HEK293 (cell line): ENCODE measurements at regions not wholly inside any gene's neighbourhood (a gene's known extent, or its start where the extent isn't known, plus 50 kb on each side); places are given as distances from the start of the nearest gene placed in this dataset.

Source experiments
- CTCF ChIA-PET: fragments of 350-600 bp; formaldehyde crosslinking; extraction: SDS; loops from one replicate; lab custom pipeline; 2021; ENCODE audit warnings: antibody characterized with exemption; lab: Yijun Ruan, JAX
- POLR2A ChIA-PET: fragments of 300-600 bp; formaldehyde crosslinking; extraction: SDS; loops from one replicate; lab custom pipeline; 2020; ENCODE audit warnings: antibody characterized with exemption, inconsistent platforms; lab: Yijun Ruan, JAX
- H3K27ac ChIP-seq: fragments of 200-500 bp; sonication (Bioruptor generic); 2 replicates; pipeline ENCODE4 v1.5.1; 2014; ENCODE audit warnings: low read depth, low read length, control low read depth, inconsistent platforms; ENCODE audit errors: extremely low read depth
- H3K36me3 ChIP-seq, 2 experiments: fragments of 200-500 bp in 1 of 2; sonication (Bioruptor generic) in 1 of 2; 1 replicate in 1 of 2; 2 replicates in 1 of 2; pipeline ENCODE4 v1.5.1; 2014 to 2017; ENCODE audit warnings: inconsistent platforms in 2 of 2, low read length in 2 of 2; ENCODE audit not compliant: control insufficient read depth in 2 of 2, insufficient read depth in 1 of 2
- H3K4me1 ChIP-seq: fragments of 200-500 bp; sonication (Bioruptor generic); 2 replicates; pipeline ENCODE4 v1.5.1; 2014; ENCODE audit warnings: mild to moderate bottlenecking, low read length, inconsistent platforms; ENCODE audit not compliant: control insufficient read depth, insufficient read depth
- H3K4me3 ChIP-seq: 2 replicates; pipeline ENCODE4 v1.5.1; 2011; ENCODE audit warnings: low read depth, mild to moderate bottlenecking, control low read depth, low read length, moderate library complexity
- H3K9me3 ChIP-seq: fragments of 200-500 bp; sonication (Bioruptor generic); 2 replicates; pipeline ENCODE4 v1.5.1; 2014; ENCODE audit warnings: low read depth, low read length, inconsistent platforms; ENCODE audit not compliant: control insufficient read depth, insufficient read depth
- GLI4 ChIP-seq: fragments of 450-650 bp; formaldehyde crosslinking; IDR thresholded peaks from 2 replicates; pipeline ENCODE4 v1.5.1; 2016; ENCODE audit warnings: missing biosample characterization, missing genetic modification characterization
- IKZF3 ChIP-seq: fragments of 450-650 bp; IDR thresholded peaks from 2 replicates; pipeline ENCODE4 v1.5.0; 2018; ENCODE audit warnings: missing biosample characterization, mild to moderate bottlenecking, missing genetic modification characterization, moderate library complexity
- KLF9 ChIP-seq: fragments of 450-650 bp; formaldehyde crosslinking; IDR thresholded peaks from 2 replicates; pipeline ENCODE4 v1.5.1; 2016; ENCODE audit warnings: missing biosample characterization, missing genetic modification characterization, low read depth
- MYNN ChIP-seq: fragments of 450-650 bp; formaldehyde crosslinking; IDR thresholded peaks from 2 replicates; pipeline ENCODE4 v1.5.1; 2016; ENCODE audit warnings: missing biosample characterization, missing genetic modification characterization, borderline replicate concordance
- SP2 ChIP-seq: fragments of 450-650 bp; formaldehyde crosslinking; IDR thresholded peaks from 2 replicates; pipeline ENCODE4 v1.5.1; 2016; ENCODE audit warnings: missing biosample characterization, missing genetic modification characterization
- YY1 ChIP-seq: fragments of 450-650 bp; formaldehyde crosslinking; IDR thresholded peaks from 2 replicates; pipeline ENCODE4 v1.5.1; 2018; ENCODE audit warnings: missing biosample characterization, missing genetic modification characterization
- ZBTB8A ChIP-seq: fragments of 450-650 bp; formaldehyde crosslinking; IDR thresholded peaks from 2 replicates; pipeline ENCODE4 v1.5.1; 2016; ENCODE audit warnings: missing biosample characterization, missing genetic modification characterization
- ZNF133 ChIP-seq: fragments of 450-650 bp; formaldehyde crosslinking; IDR thresholded peaks from 2 replicates; pipeline ENCODE4 v1.5.1; 2016; ENCODE audit warnings: missing biosample characterization, missing genetic modification characterization
- ZNF211 ChIP-seq: fragments of 450-650 bp; formaldehyde crosslinking; IDR thresholded peaks from 2 replicates; pipeline ENCODE4 v1.5.1; 2016; ENCODE audit warnings: low read depth, missing biosample characterization, missing genetic modification characterization
- ZNF221 ChIP-seq: fragments of 450-650 bp; formaldehyde crosslinking; IDR thresholded peaks from 2 replicates; pipeline ENCODE4 v1.5.1; 2017; ENCODE audit warnings: missing biosample characterization, missing genetic modification characterization, borderline replicate concordance
- ZNF24 ChIP-seq: fragments of 450-650 bp; formaldehyde crosslinking; IDR thresholded peaks from 2 replicates; pipeline ENCODE4 v1.5.1; 2016; ENCODE audit warnings: missing biosample characterization, missing genetic modification characterization
- ZNF248 ChIP-seq: fragments of 450-650 bp; formaldehyde crosslinking; IDR thresholded peaks from 2 replicates; pipeline ENCODE4 v1.5.1; 2017; ENCODE audit warnings: missing biosample characterization, missing genetic modification characterization
- ZNF473 ChIP-seq: fragments of 450-650 bp; formaldehyde crosslinking; IDR thresholded peaks from 2 replicates; pipeline ENCODE4 v1.5.1; 2017; ENCODE audit warnings: missing biosample characterization, missing genetic modification characterization
- ZNF48 ChIP-seq: fragments of 450-650 bp; formaldehyde crosslinking; IDR thresholded peaks from 2 replicates; pipeline ENCODE4 v1.5.1; 2016; ENCODE audit warnings: missing biosample characterization, missing genetic modification characterization
- ZNF501 ChIP-seq: fragments of 450-650 bp; formaldehyde crosslinking; IDR thresholded peaks from 2 replicates; pipeline ENCODE4 v1.5.1; 2016; ENCODE audit warnings: missing biosample characterization, missing genetic modification characterization
- ZNF549 ChIP-seq: fragments of 450-650 bp; IDR thresholded peaks from 2 replicates; pipeline ENCODE4 v1.5.1; 2018; ENCODE audit warnings: missing biosample characterization, missing genetic modification characterization, mild to moderate bottlenecking, inconsistent platforms, moderate library complexity
- ZNF558 ChIP-seq: fragments of 450-650 bp; formaldehyde crosslinking; IDR thresholded peaks from 2 replicates; pipeline ENCODE4 v1.5.1; 2016; ENCODE audit warnings: missing biosample characterization, missing genetic modification characterization
- ZNF571 ChIP-seq: fragments of 450-650 bp; formaldehyde crosslinking; IDR thresholded peaks from 2 replicates; pipeline ENCODE4 v1.5.0; 2017; ENCODE audit warnings: missing biosample characterization, missing genetic modification characterization
- ZNF600 ChIP-seq: fragments of 450-650 bp; formaldehyde crosslinking; IDR thresholded peaks from 2 replicates; pipeline ENCODE4 v1.5.1; 2016; ENCODE audit warnings: missing biosample characterization, missing genetic modification characterization
- ZNF707 ChIP-seq: fragments of 450-650 bp; formaldehyde crosslinking; IDR thresholded peaks from 2 replicates; pipeline ENCODE4 v1.5.1; 2016; ENCODE audit warnings: missing biosample characterization, missing genetic modification characterization
- TF ChIP-seq, protein P1 (sequence below): fragments of 450-650 bp; formaldehyde crosslinking; IDR thresholded peaks from 2 replicates; pipeline ENCODE4 v1.5.1; 2016; ENCODE audit warnings: missing biosample characterization, missing genetic modification characterization
- TF ChIP-seq, protein P2 (sequence below): fragments of 450-650 bp; formaldehyde crosslinking; optimal IDR thresholded peaks from 2 replicates; pipeline ENCODE3; 2016; ENCODE audit warnings: missing biosample characterization, mild to moderate bottlenecking, missing genetic modification characterization
- TF ChIP-seq, protein P3 (sequence below): fragments of 450-650 bp; formaldehyde crosslinking; IDR thresholded peaks from 2 replicates; pipeline ENCODE4 v1.5.1; 2017; ENCODE audit warnings: missing biosample characterization, missing genetic modification characterization

DNA sequence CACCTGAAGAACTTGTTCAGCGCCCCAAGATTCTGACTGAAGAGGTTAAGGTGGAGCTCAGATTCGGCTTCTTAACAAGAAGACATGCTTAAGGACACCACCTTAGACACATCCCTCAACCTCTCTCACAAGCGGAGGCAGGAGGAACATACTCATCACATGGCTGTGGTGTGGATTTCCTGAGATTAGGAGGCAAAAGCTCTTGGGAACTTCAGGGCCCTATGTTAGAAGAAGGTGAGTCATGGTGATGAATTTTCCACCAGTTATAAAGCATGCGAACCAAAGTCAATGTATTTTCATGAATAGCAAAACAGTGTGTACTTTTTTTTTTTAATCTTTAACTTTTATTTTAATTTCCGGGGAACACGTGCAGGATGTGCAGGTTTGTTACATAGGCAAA is 212.2 kb upstream of the SUCLG2 start:
- TF ChIP-seq ZNF707 (tag by site-specific recombination) = no peak
- TF ChIP-seq, protein P1, sequence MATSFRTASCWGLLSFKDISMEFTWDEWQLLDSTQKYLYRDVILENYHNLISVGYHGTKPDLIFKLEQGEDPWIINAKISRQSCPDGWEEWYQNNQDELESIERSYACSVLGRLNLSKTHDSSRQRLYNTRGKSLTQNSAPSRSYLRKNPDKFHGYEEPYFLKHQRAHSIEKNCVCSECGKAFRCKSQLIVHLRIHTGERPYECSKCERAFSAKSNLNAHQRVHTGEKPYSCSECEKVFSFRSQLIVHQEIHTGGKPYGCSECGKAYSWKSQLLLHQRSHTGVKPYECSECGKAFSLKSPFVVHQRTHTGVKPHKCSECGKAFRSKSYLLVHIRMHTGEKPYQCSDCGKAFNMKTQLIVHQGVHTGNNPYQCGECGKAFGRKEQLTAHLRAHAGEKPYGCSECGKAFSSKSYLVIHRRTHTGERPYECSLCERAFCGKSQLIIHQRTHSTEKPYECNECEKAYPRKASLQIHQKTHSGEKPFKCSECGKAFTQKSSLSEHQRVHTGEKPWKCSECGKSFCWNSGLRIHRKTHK = no peak
- no peak for TF ChIP-seq YY1 (tag by site-specific recombination)
- TF ChIP-seq ZNF473 (tag by site-specific recombination) = no peak
- TF ChIP-seq ZNF221 (tag by site-specific recombination) = no peak
- TF ChIP-seq IKZF3 (tag by site-specific recombination) = no peak
- TF ChIP-seq, protein P2, sequence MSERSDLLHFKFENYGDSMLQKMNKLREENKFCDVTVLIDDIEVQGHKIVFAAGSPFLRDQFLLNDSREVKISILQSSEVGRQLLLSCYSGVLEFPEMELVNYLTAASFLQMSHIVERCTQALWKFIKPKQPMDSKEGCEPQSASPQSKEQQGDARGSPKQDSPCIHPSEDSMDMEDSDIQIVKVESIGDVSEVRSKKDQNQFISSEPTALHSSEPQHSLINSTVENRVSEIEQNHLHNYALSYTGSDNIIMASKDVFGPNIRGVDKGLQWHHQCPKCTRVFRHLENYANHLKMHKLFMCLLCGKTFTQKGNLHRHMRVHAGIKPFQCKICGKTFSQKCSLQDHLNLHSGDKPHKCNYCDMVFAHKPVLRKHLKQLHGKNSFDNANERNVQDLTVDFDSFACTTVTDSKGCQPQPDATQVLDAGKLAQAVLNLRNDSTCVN (tag by site-specific recombination) = no peak
- TF ChIP-seq GLI4 (tag by site-specific recombination) = no peak
- no peak for TF ChIP-seq SP2 (tag by site-specific recombination)
- no peak for TF ChIP-seq ZNF571 (tag by site-specific recombination)
- no peak for TF ChIP-seq KLF9
- no peak for TF ChIP-seq MYNN (tag by site-specific recombination)
- no peak for TF ChIP-seq ZNF600 (tag by site-specific recombination)
- TF ChIP-seq ZNF48 = no peak
- TF ChIP-seq ZNF248 (tag by site-specific recombination) = no peak
- no peak for TF ChIP-seq ZNF24
- H3K4me1 ChIP-seq = no peaks in the 10 kb centered on the region
- H3K4me3 ChIP-seq = no peak overlapping the region
- no peaks in the 10 kb centered on the region for H3K9me3 ChIP-seq
- ChIA-PET POLR2A (no interaction called here), CTCF (interaction anchor here (0.6 to 0.7 kb wide), 2 partner anchors 33 to 266 kb away, joined by 3 to 4 read pairs; no protein-coding TSS in a partner anchor)
- H3K27ac ChIP-seq = no peak overlapping the region
- H3K36me3 ChIP-seq = no peaks in the 10 kb centered on the region

DNA sequence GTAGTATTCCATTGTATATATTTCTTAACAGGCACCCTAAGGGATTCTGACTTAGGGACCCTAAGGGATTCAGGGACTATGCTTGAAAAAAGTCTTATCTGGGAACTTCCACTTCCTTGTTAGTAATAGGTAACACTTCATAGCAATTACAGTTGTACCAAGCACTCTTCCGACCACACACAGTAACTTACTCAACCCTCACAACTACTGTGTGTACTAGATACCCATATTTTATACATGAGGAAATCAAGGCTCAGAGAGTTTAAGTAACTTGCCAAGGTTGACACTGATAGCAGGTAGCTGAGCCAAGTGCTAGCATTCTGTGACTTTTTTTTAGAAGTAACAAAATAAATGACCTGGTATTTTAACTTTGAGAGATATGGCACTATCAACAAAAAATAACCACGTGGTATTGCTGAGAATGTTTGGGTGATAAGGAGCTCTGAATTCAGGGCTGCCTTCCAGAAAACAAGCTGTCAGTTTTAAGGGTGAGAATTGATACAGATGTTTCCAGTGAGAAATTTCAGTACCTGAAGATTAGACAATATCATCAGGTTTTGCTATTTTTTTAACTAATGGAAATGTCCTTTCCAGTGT is 210.3 kb upstream of the SUCLG2 start:
- Histone ChIP-seq H3K36me3 (no peaks in the 10 kb centered on the region), H3K4me1 (no peaks in the 10 kb centered on the region), H3K9me3 (no peaks in the 10 kb centered on the region), H3K4me3 (no peak overlapping the region), H3K27ac (no peak overlapping the region)
- ChIA-PET POLR2A (no interaction called here), CTCF (interaction anchor here (0.7 kb wide), 1 partner anchor 16 kb away, joined by 3 read pairs; no protein-coding TSS in a partner anchor)
- TF ChIP-seq ZNF558 (tag by site-specific recombination) (no peak), ZNF549 (no peak), ZBTB8A (tag by site-specific recombination) (no peak), ZNF133 (tag by site-specific recombination) (no peak), ZNF501 (no peak), ZNF211 (no peak)
- TF ChIP-seq, protein P3, sequence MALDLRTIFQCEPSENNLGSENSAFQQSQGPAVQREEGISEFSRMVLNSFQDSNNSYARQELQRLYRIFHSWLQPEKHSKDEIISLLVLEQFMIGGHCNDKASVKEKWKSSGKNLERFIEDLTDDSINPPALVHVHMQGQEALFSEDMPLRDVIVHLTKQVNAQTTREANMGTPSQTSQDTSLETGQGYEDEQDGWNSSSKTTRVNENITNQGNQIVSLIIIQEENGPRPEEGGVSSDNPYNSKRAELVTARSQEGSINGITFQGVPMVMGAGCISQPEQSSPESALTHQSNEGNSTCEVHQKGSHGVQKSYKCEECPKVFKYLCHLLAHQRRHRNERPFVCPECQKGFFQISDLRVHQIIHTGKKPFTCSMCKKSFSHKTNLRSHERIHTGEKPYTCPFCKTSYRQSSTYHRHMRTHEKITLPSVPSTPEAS = no peak
- TF ChIP-seq, protein P2 (tag by site-specific recombination) = no peak
